Liver (tissue), 3 donors: ENCODE measurements at regions not wholly inside any gene's neighbourhood (a gene's known extent, or its start where the extent isn't known, plus 50 kb on each side); places are given as distances from the start of the nearest gene placed in this dataset.

Experiments used
- CTCF ChIP-seq: fragments of 150-350 bp; IDR thresholded peaks from 2 replicates; pipeline ENCODE4 v1.5.1; 2017; ENCODE audit warnings: improper control_type of control experiment, low read depth, low read length; ENCODE audit not compliant: missing input control
- EGR1 ChIP-seq, 2 donors: IDR thresholded peaks; 2 replicates each; pipeline ENCODE4 v1.6.1; 2016 to 2018; ENCODE audit warnings: antibody characterized with exemption in 2 of 2, low read depth in 2 of 2
- YY1 ChIP-seq: IDR thresholded peaks from 2 replicates; pipeline ENCODE4 v1.6.1; 2016; ENCODE audit warnings: antibody characterized with exemption, mild to moderate bottlenecking
- ZBTB33 ChIP-seq: IDR thresholded peaks from 2 replicates; pipeline ENCODE4 v1.6.1; 2016; ENCODE audit warnings: antibody characterized with exemption
- TF ChIP-seq, protein P1 (sequence below): IDR thresholded peaks from 2 replicates; pipeline ENCODE4 v1.6.1; 2016; ENCODE audit warnings: antibody characterized with exemption, mild to moderate bottlenecking
- donor health status: healthy.
- donor health status: healthy.

- TF ChIP-seq EGR1 (IDR thresholded peaks at IDR 0.05; ENCODE audit: low read depth in 2 of 2) (no peak), CTCF (no peak), ZBTB33 (no peak), YY1 (no peak)
- TF ChIP-seq, protein P1, sequence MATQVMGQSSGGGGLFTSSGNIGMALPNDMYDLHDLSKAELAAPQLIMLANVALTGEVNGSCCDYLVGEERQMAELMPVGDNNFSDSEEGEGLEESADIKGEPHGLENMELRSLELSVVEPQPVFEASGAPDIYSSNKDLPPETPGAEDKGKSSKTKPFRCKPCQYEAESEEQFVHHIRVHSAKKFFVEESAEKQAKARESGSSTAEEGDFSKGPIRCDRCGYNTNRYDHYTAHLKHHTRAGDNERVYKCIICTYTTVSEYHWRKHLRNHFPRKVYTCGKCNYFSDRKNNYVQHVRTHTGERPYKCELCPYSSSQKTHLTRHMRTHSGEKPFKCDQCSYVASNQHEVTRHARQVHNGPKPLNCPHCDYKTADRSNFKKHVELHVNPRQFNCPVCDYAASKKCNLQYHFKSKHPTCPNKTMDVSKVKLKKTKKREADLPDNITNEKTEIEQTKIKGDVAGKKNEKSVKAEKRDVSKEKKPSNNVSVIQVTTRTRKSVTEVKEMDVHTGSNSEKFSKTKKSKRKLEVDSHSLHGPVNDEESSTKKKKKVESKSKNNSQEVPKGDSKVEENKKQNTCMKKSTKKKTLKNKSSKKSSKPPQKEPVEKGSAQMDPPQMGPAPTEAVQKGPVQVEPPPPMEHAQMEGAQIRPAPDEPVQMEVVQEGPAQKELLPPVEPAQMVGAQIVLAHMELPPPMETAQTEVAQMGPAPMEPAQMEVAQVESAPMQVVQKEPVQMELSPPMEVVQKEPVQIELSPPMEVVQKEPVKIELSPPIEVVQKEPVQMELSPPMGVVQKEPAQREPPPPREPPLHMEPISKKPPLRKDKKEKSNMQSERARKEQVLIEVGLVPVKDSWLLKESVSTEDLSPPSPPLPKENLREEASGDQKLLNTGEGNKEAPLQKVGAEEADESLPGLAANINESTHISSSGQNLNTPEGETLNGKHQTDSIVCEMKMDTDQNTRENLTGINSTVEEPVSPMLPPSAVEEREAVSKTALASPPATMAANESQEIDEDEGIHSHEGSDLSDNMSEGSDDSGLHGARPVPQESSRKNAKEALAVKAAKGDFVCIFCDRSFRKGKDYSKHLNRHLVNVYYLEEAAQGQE = no peak
These were observed 303.0 kb upstream of the RTL1 start for GRCh38 chr14:101206556-101206955.
